Panc1 (cell line): ENCODE measurements at regions not wholly inside any gene's neighbourhood (a gene's known extent, or its start where the extent isn't known, plus 50 kb on each side); places are given as distances from the start of the nearest gene placed in this dataset.

Source experiments
- ATAC-seq: fragments of 200-7000 bp; cut with Tn5 transposase; 2 replicates; pipeline ENCODE4 v1.9.1; 2020; ENCODE audit warnings: mild to moderate bottlenecking, moderate library complexity
- BruUV-seq: library from RNA; stranded (reverse); fragments of 400-500 nt; replicated peaks from 2 replicates; lab custom pipeline; 2021; lab: Mats Ljungman, UMichigan
- CTCF ChIA-PET: fragments of 300-600 bp; sonication (Branson Sonifier 250); formaldehyde crosslinking; loops from one replicate; lab custom pipeline; 2022; ENCODE audit warnings: antibody characterized with exemption; lab: Charles Lee
- POLR2A ChIA-PET: fragments of 300-600 bp; sonication (Branson Sonifier 250); formaldehyde crosslinking; loops from one replicate; lab custom pipeline; 2022; ENCODE audit warnings: antibody characterized with exemption; lab: Charles Lee
- DNase-seq: peaks from one replicate; pipeline ENCODE4 v3.0.0-alpha.2; 2010; ENCODE audit warnings: low read depth, low spot score
- H3K27ac ChIP-seq: 2 replicates; pipeline ENCODE4 v1.5.1; 2011; ENCODE audit warnings: mild to moderate bottlenecking, low read length, inconsistent platforms
- H3K27me3 ChIP-seq: fragments of 200-500 bp; sonication (Bioruptor generic); 2 replicates; pipeline ENCODE4 v1.6.0; 2014; ENCODE audit warnings: low read length, inconsistent platforms; ENCODE audit not compliant: control insufficient read depth, insufficient read depth
- H3K36me3 ChIP-seq: fragments of 200-500 bp; sonication (Bioruptor generic); 2 replicates; pipeline ENCODE4 v1.5.1; 2014; ENCODE audit warnings: inconsistent platforms, mild to moderate bottlenecking, low read length, moderate library complexity; ENCODE audit not compliant: control insufficient read depth, insufficient read depth
- H3K4me1 ChIP-seq: 2 replicates; pipeline ENCODE4 v1.5.1; 2011; ENCODE audit warnings: inconsistent platforms, mild to moderate bottlenecking, low read length, moderate library complexity; ENCODE audit not compliant: control insufficient read depth, insufficient read depth
- H3K4me3 ChIP-seq, 2 experiments: 2 replicates each; pipeline ENCODE4 v1.5.1; 2011 to 2012; ENCODE audit warnings: low read depth in 2 of 2, low read length in 2 of 2, mild to moderate bottlenecking in 2 of 2, inconsistent platforms in 1 of 2, moderate library complexity in 1 of 2
- H3K9me3 ChIP-seq: fragments of 200-500 bp; sonication (Bioruptor generic); 2 replicates; pipeline ENCODE4 v1.5.1; 2014; ENCODE audit warnings: low read depth, mild to moderate bottlenecking, inconsistent platforms, low read length, moderate library complexity; ENCODE audit not compliant: control insufficient read depth, insufficient read depth
- CTCF ChIP-seq: fragments of 450-650 bp; IDR thresholded peaks from 2 replicates; pipeline ENCODE4 v1.5.1; 2017; ENCODE audit warnings: mild to moderate bottlenecking
- POLR2AphosphoS5 ChIP-seq: IDR thresholded peaks from 2 replicates; pipeline ENCODE4 v1.6.1; 2012; ENCODE audit warnings: mild to moderate bottlenecking, low read depth, low read length, moderate library complexity
- REST ChIP-seq, 2 experiments: IDR thresholded peaks; 2 replicates each; pipeline ENCODE4 v1.6.1; 2011 to 2012; ENCODE audit warnings: low read depth in 2 of 2, control low read depth in 1 of 2, low read length in 1 of 2, mild to moderate bottlenecking in 1 of 2, moderate library complexity in 1 of 2; ENCODE audit not compliant: insufficient read depth in 1 of 2
- SIN3A ChIP-seq: IDR thresholded peaks from 2 replicates; pipeline ENCODE4 v1.6.1; 2012; ENCODE audit warnings: low read depth, mild to moderate bottlenecking, low read length, moderate library complexity, borderline replicate concordance; ENCODE audit not compliant: insufficient read depth
- TCF7L2 ChIP-seq: IDR thresholded peaks from 2 replicates; pipeline ENCODE4 v1.6.1; 2011; ENCODE audit warnings: mild to moderate bottlenecking, low read depth, low read length, inconsistent platforms
- in situ Hi-C: cut with HindIII; loops from 2 replicates; pipeline ENCODE4 v1.10.0; 2016; ENCODE audit warnings: low sequenced_read_pairs, low pct_unique_long_range_greater_than_20kb
- intact Hi-C: fragments of 100-400 bp; cut with micrococcal nuclease; formaldehyde crosslinking; loops from one replicate; pipeline ENCODE4 v1.10.0; 2022; ENCODE audit not compliant: unreplicated experiment

GRCh38 chr18:43605224-43605623, 327.9 kb upstream of the SYT4 start:
- TF ChIP-seq SIN3A (no peak), REST (IDR thresholded peaks at IDR 0.05; ENCODE audit: insufficient read depth in 1 of 2, low read depth in 2 of 2, low read length in 1 of 2) (no peak), TCF7L2 (no peak), CTCF (no peak), POLR2AphosphoS5 (no peak)
- BruUV-seq: no TSS peak
- DNase-seq (no peak), ATAC-seq (no peak)
- in situ Hi-C loops: no loop called here
- intact Hi-C loops: no loop called here
- ChIA-PET CTCF (no interaction called here), POLR2A (no interaction called here)
- no peaks in the 10 kb centered on the region for H3K36me3 ChIP-seq
- H3K27ac ChIP-seq: no peak overlapping the region
- no peaks in the 10 kb centered on the region for H3K4me1 ChIP-seq
- H3K9me3 ChIP-seq: no peaks in the 10 kb centered on the region
- H3K27me3 ChIP-seq: no peaks in the 10 kb centered on the region
- H3K4me3 ChIP-seq: no peak overlapping the region

- in situ Hi-C loops: no loop called here
These were observed 329.5 kb upstream of the SYT4 start for GRCh38 chr18:43606795-43607194.

More at GRCh38 chr18:43606795-43607194, 329.5 kb upstream of the SYT4 start:
- H3K36me3 ChIP-seq: no peaks in the 10 kb centered on the region
- DNase-seq (no peak), ATAC-seq (no peak)
- intact Hi-C loops: no loop called here
- TF ChIP-seq POLR2AphosphoS5 (no peak), CTCF (no peak), SIN3A (no peak), TCF7L2 (no peak), REST (IDR thresholded peaks at IDR 0.05; ENCODE audit: insufficient read depth in 1 of 2, low read depth in 2 of 2, low read length in 1 of 2) (no peak)
- ChIA-PET CTCF (no interaction called here), POLR2A (no interaction called here)
- no TSS peak for BruUV-seq
- no peaks in the 10 kb centered on the region for H3K9me3 ChIP-seq
- H3K4me3 ChIP-seq: no peak overlapping the region
- no peaks in the 10 kb centered on the region for H3K4me1 ChIP-seq
- no peak overlapping the region for H3K27ac ChIP-seq
- H3K27me3 ChIP-seq: no peaks in the 10 kb centered on the region
